AG09309 (cell line): ENCODE measurements at regions not wholly inside any gene's neighbourhood (a gene's known extent, or its start where the extent isn't known, plus 50 kb on each side); places are given as distances from the start of the nearest gene placed in this dataset.

Source experiments
- DNase-seq: peaks from one replicate; pipeline ENCODE4 v3.0.0-alpha.2; 2010; ENCODE audit warnings: low read depth
- H3K4me3 ChIP-seq: 2 replicates; pipeline ENCODE4 v1.5.1; 2011; ENCODE audit warnings: mild to moderate bottlenecking, low read depth, low read length, moderate library complexity; ENCODE audit not compliant: control insufficient read depth
- TF ChIP-seq, protein P1 (sequence below): IDR thresholded peaks from 2 replicates; pipeline ENCODE4 v1.5.1; 2011; ENCODE audit warnings: mild to moderate bottlenecking, low read depth, low read length, inconsistent platforms; ENCODE audit not compliant: insufficient read depth, control insufficient read depth; ENCODE audit errors: missing control alignments

DNA sequence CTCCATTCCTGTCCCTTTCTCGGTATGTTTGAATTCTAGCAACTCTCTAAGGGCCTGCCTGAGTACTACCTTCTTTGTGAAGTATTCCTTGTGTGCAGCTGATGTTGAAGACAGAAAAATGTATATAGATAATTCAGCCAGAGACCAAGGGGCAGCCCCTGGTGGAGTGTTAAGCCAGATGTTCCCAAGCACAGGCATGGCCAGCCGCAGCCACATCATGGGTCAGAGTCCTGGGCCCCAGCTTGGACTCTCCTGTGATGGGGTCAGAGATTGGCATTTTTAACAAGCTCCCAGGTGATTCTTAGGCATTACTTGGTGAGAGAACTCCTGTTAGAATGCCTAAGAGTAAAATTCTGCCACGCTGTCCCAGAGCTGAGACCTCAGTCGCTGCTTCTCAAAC lies 100.8 kb downstream of the IRF8 start:
- DNase-seq, result no peak
- no peak overlapping the region for H3K4me3 ChIP-seq
- TF ChIP-seq, protein P1, sequence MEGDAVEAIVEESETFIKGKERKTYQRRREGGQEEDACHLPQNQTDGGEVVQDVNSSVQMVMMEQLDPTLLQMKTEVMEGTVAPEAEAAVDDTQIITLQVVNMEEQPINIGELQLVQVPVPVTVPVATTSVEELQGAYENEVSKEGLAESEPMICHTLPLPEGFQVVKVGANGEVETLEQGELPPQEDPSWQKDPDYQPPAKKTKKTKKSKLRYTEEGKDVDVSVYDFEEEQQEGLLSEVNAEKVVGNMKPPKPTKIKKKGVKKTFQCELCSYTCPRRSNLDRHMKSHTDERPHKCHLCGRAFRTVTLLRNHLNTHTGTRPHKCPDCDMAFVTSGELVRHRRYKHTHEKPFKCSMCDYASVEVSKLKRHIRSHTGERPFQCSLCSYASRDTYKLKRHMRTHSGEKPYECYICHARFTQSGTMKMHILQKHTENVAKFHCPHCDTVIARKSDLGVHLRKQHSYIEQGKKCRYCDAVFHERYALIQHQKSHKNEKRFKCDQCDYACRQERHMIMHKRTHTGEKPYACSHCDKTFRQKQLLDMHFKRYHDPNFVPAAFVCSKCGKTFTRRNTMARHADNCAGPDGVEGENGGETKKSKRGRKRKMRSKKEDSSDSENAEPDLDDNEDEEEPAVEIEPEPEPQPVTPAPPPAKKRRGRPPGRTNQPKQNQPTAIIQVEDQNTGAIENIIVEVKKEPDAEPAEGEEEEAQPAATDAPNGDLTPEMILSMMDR, result no peak

DNA sequence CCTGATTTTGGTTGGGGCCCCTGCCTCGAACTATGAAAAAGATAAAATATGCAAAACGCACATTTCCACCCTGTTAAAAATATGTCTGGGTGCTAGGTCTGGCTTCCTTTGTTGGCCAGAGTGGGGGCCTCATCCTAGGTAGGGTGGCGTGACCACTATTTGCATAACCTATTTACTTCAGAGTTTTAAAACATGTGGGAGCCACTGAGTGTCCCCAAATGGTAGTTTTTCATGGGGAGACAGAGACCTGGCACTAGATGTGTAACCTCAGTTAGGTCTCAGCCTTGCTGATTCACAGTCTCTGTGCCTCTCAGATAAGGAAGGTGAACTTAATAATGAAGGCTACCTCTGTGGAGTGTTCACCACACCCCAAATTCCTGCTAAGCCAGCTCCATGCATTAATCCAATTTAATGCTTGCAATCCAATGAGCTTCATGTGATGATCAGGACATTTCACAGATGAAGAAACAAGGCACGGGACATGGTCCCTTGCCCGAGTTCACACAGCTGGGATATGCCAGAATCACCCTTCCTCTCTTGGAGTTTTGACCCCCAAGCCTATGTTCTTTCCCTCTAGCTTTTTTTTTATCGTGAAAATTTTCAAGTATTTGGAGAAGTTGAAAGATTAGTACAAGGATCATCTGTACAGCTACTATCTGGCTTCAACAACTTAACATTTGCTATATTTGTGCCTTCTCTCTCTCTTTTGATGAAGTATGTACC lies 103.4 kb downstream of the IRF8 start:
- no peak for DNase-seq
- TF ChIP-seq, protein P1, result no peak
- H3K4me3 ChIP-seq, result no peak overlapping the region

- TF ChIP-seq, protein P1, result no peak
- no peak for DNase-seq
- no peak overlapping the region for H3K4me3 ChIP-seq
Measured at GRCh38 chr16:86007524-86007923, 108.6 kb downstream of the IRF8 start.

DNA sequence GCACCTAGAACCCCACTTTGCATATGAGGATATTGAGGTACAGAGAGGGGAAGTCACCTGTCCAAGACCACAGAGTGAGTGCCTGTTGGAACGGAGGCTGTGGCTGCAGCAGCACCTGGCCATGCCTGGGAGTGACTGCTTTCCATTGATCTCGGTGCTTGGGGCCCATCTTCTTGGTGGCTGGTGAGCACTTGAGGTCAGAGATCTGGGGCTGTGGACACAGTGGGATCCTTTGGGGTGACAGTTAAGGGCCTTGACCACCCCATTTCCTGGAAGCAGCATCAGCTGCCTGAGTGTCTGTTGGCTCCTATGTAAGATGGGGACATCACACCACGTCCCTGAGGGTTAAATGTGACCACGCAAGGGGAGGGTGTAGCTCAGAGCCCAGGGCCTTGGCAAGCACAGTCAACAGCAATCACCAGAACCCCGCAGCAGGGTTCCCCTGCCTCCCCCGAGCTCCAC lies 111.7 kb downstream of the IRF8 start:
- TF ChIP-seq, protein P1, result no peak
- H3K4me3 ChIP-seq, result no peak overlapping the region
- DNase-seq, result no peak

DNA sequence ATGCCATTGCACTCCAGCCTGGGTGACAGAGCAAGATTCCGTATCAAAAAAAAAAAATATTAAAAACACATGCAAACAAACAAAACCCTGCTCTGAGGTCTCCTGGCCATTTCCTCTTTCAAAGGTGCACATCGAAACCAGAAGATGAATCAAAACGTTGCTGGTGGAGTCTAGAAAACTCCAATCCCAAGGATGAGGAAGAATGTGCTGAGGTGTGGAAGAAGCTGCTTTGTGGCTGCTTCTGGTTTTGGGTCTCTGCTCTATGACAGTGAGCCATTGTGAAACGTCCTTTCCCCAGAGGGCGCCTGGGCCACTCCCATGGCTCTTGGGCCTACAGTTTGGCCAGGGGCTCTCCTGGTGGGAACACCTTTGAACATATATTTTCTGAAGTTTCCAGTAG lies 112.6 kb downstream of the IRF8 start:
- no peak overlapping the region for H3K4me3 ChIP-seq
- no peak for DNase-seq
- TF ChIP-seq, protein P1, result no peak

GRCh38 chr16:86012221-86012620 lies 113.3 kb downstream of the IRF8 start:
- DNase-seq, result no peak
- H3K4me3 ChIP-seq, result no peak overlapping the region
- TF ChIP-seq, protein P1, result no peak
